A549 (cell line): ENCODE measurements at regions not wholly inside any gene's neighbourhood (a gene's known extent, or its start where the extent isn't known, plus 50 kb on each side); places are given as distances from the start of the nearest gene placed in this dataset.

ENCODE experiments used
- ATAC-seq, 2 experiments: fragments of 200-7000 bp in 1 of 2; fragments of >200 bp in 1 of 2; cut with Nextera tagmentation in 1 of 2; cut with Tn5 transposase in 1 of 2; 3 replicates each; pipeline versions ENCODE4 v1.8.0 to v1.9.1; 2018 to 2020; ENCODE audit warnings: mild to moderate bottlenecking in 1 of 2, moderate library complexity in 1 of 2
- CTCF ChIA-PET: fragments of 300-600 bp; sonication (Branson Sonifier 250); formaldehyde crosslinking; extraction: SDS; loops from one replicate; lab custom pipeline; 2021; ENCODE audit warnings: antibody characterized with exemption, inconsistent platforms; lab: Yijun Ruan, JAX
- POLR2A ChIA-PET: fragments of 350-600 bp; formaldehyde crosslinking; extraction: SDS; loops from one replicate; lab custom pipeline; 2021; ENCODE audit warnings: antibody characterized with exemption, inconsistent platforms; lab: Yijun Ruan, JAX
- DNase-seq, 2 experiments: peaks; one replicate each; pipeline versions ENCODE4 v3.0.0 to v3.0.0-alpha.2; 2011 to 2016; ENCODE audit warnings: low read depth in 1 of 2, low spot score in 1 of 2
- FAIRE-seq: peaks from 2 replicates; lab custom pipeline; 2011; peaks lifted over from hg19 to GRCh38; lab: Jason Lieb, UNC
- H3K27ac ChIP-seq, 2 experiments: fragments of >200 bp; sonication (Bioruptor Twin); formaldehyde crosslinking; 3 replicates each; pipeline ENCODE4 v1.5.1; 2016 to 2017
- H3K4me1 ChIP-seq: fragments of >200 bp; sonication (Bioruptor Twin); formaldehyde crosslinking; 3 replicates; pipeline ENCODE4 v1.6.1; 2016
- H3K4me2 ChIP-seq: fragments of >200 bp; sonication (Bioruptor Twin); formaldehyde crosslinking; 3 replicates; pipeline ENCODE4 v1.6.1; 2016
- H3K4me3 ChIP-seq: fragments of >200 bp; sonication (Bioruptor Twin); formaldehyde crosslinking; 3 replicates; pipeline ENCODE4 v1.5.1; 2016
- H3K9me3 ChIP-seq: fragments of >200 bp; sonication (Bioruptor Twin); formaldehyde crosslinking; 3 replicates; pipeline ENCODE4 v1.6.1; 2016
- CBX2 ChIP-seq: fragments of 200-600 bp; sonication (generic); IDR thresholded peaks from 2 replicates; pipeline ENCODE4 v1.6.1; 2016; ENCODE audit warnings: low read depth, mild to moderate bottlenecking, borderline replicate concordance
- CHD2 ChIP-seq: fragments of 150-350 bp; IDR thresholded peaks from 2 replicates; pipeline ENCODE4 v1.6.1; 2014; ENCODE audit warnings: low read length; ENCODE audit not compliant: partially characterized antibody
- EHF ChIP-seq: fragments of 250-450 bp; sonication (Bioruptor Pico); IDR thresholded peaks from 2 replicates; pipeline ENCODE4 v1.5.0; 2020; ENCODE audit warnings: mild to moderate bottlenecking
- EHMT2 ChIP-seq: fragments of 200-600 bp; sonication (generic); IDR thresholded peaks from 2 replicates; pipeline ENCODE4 v1.6.1; 2016; ENCODE audit warnings: antibody characterized with exemption, low read depth, mild to moderate bottlenecking, moderate library complexity
- HOXB13 ChIP-seq: fragments of 250-450 bp; sonication (Bioruptor Pico); IDR thresholded peaks from 2 replicates; pipeline ENCODE4 v1.5.0; 2020; ENCODE audit warnings: low read depth, mild to moderate bottlenecking, moderate library complexity
- HOXB5 ChIP-seq: fragments of 250-450 bp; sonication (Bioruptor Pico); IDR thresholded peaks from 2 replicates; pipeline ENCODE4 v1.5.0; 2020; ENCODE audit warnings: mild to moderate bottlenecking, moderate library complexity
- KDM1A ChIP-seq: fragments of 200-600 bp; sonication (generic); IDR thresholded peaks from 2 replicates; pipeline ENCODE4 v1.6.1; 2016; ENCODE audit warnings: low read depth, mild to moderate bottlenecking
- MAZ ChIP-seq: fragments of 150-350 bp; IDR thresholded peaks from 2 replicates; pipeline ENCODE4 v1.6.1; 2014; ENCODE audit warnings: antibody characterized with exemption, low read depth, low read length, borderline replicate concordance
- MYC ChIP-seq: IDR thresholded peaks from 2 replicates; pipeline ENCODE4 v1.6.1; 2012; ENCODE audit warnings: mild to moderate bottlenecking, inconsistent platforms, low read length, improper control_type of control experiment, borderline replicate concordance
- NFE2L2 ChIP-seq: fragments of 150-350 bp; conservative IDR thresholded peaks from 2 replicates; pipeline ENCODE4 v1.6.1; 2014; ENCODE audit warnings: low read length
- NR3C1 ChIP-seq: fragments of >200 bp; sonication (Bioruptor Twin); formaldehyde crosslinking; IDR thresholded peaks from 3 replicates; pipeline ENCODE4 v1.6.1; 2017
- POLR2A ChIP-seq: IDR thresholded peaks from 2 replicates; pipeline ENCODE4 v1.6.1; 2012; ENCODE audit warnings: mild to moderate bottlenecking, low read length
- POLR2AphosphoS2 ChIP-seq: conservative IDR thresholded peaks from 2 replicates; pipeline ENCODE4 v1.6.1; 2012; ENCODE audit warnings: low read length, improper control_type of control experiment, inconsistent platforms
- RNF2 ChIP-seq: fragments of 200-600 bp; sonication (generic); IDR thresholded peaks from 2 replicates; pipeline ENCODE4 v1.6.1; 2016; ENCODE audit warnings: low read depth, mild to moderate bottlenecking, antibody characterized with exemption, moderate library complexity, borderline replicate concordance
- SREBF2 ChIP-seq: fragments of 450-650 bp; IDR thresholded peaks from 2 replicates; pipeline ENCODE4 v1.6.1; 2014; ENCODE audit warnings: mild to moderate bottlenecking, moderate library complexity
- ZC3H11A ChIP-seq: fragments of 450-650 bp; IDR thresholded peaks from 2 replicates; pipeline ENCODE4 v1.6.1; 2014; ENCODE audit warnings: antibody characterized with exemption, mild to moderate bottlenecking
- ZNF302 ChIP-seq: fragments of 250-450 bp; sonication (Bioruptor Pico); IDR thresholded peaks from 2 replicates; pipeline ENCODE4 v1.9.0; 2021; ENCODE audit warnings: inconsistent platforms, mild to moderate bottlenecking, moderate library complexity
- WGBS: methylation state at CpG from one replicate; pipeline ENCODE4 v1.1.6; 2017; ENCODE audit errors: missing lambda C conversion rate; 5-methylcytosine and 5-hydroxymethylcytosine counted together
- TF ChIP-seq, protein P1 (sequence below): fragments of 200-600 bp; sonication (generic); IDR thresholded peaks from 2 replicates; pipeline ENCODE4 v1.6.1; 2016; ENCODE audit warnings: antibody characterized with exemption, mild to moderate bottlenecking, moderate library complexity
- TF ChIP-seq, protein P2 (sequence below): fragments of >200 bp; sonication (Bioruptor Twin); formaldehyde crosslinking; IDR thresholded peaks from 3 replicates; pipeline ENCODE4 v1.6.1; 2016
- TF ChIP-seq, protein P3 (sequence below): fragments of 450-650 bp; IDR thresholded peaks from 2 replicates; pipeline ENCODE4 v1.6.1; 2014; ENCODE audit warnings: antibody characterized with exemption
- TF ChIP-seq, protein P4 (sequence below): fragments of >200 bp; sonication (Bioruptor Twin); formaldehyde crosslinking; IDR thresholded peaks from 2 replicates; pipeline ENCODE4 v1.6.1; 2016

DNA sequence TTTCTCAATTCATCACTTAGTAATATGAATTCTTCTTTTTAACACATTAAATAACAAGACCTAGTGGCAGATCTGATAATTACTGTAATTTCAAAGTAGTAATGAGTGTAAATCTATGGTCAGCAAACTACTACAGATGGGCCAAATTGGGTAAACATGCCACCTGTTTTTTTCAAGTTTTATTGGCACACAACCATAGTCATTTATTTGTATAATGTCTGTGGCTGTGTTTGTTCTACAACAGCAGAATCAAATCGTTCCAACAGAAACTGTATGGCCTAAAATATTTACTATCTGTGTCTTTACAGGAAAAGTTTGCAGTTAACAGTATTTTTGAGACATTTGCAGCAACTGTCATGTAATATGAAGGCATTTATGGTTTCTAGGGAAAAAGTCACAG lies 86.1 kb upstream of the EYA2 start:
- ATAC-seq (no peak), DNase-seq (no peak), FAIRE-seq (no peak)
- peak overlapping the region; percentile 42 to 47; a peak in 3 of 6 replicates for H3K27ac ChIP-seq
- ChIA-PET CTCF (interaction anchor here (0.6 kb wide), 1 partner anchor 388 kb away, joined by 3 read pairs; no protein-coding TSS in a partner anchor), POLR2A (no interaction called here)
- H3K4me2 ChIP-seq, result peak overlapping the region; percentile 34
- peaks cover 18% of the 10 kb centered on the region for H3K4me1 ChIP-seq
- H3K4me3 ChIP-seq, result no peak overlapping the region
- no peaks in the 10 kb centered on the region for H3K9me3 ChIP-seq
- WGBS, result 0% methylated on average over 1 of the region's 1 CpG
- TF ChIP-seq POLR2AphosphoS2 (no peak), EHF (no peak), SREBF2 (no peak), HOXB5 (CRISPR knock-in tag) (no peak), RNF2 (no peak), EHMT2 (no peak), CBX2 (no peak), POLR2A (no peak)
- TF ChIP-seq, protein P1, sequence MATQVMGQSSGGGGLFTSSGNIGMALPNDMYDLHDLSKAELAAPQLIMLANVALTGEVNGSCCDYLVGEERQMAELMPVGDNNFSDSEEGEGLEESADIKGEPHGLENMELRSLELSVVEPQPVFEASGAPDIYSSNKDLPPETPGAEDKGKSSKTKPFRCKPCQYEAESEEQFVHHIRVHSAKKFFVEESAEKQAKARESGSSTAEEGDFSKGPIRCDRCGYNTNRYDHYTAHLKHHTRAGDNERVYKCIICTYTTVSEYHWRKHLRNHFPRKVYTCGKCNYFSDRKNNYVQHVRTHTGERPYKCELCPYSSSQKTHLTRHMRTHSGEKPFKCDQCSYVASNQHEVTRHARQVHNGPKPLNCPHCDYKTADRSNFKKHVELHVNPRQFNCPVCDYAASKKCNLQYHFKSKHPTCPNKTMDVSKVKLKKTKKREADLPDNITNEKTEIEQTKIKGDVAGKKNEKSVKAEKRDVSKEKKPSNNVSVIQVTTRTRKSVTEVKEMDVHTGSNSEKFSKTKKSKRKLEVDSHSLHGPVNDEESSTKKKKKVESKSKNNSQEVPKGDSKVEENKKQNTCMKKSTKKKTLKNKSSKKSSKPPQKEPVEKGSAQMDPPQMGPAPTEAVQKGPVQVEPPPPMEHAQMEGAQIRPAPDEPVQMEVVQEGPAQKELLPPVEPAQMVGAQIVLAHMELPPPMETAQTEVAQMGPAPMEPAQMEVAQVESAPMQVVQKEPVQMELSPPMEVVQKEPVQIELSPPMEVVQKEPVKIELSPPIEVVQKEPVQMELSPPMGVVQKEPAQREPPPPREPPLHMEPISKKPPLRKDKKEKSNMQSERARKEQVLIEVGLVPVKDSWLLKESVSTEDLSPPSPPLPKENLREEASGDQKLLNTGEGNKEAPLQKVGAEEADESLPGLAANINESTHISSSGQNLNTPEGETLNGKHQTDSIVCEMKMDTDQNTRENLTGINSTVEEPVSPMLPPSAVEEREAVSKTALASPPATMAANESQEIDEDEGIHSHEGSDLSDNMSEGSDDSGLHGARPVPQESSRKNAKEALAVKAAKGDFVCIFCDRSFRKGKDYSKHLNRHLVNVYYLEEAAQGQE, result no peak
- TF ChIP-seq, protein P2, sequence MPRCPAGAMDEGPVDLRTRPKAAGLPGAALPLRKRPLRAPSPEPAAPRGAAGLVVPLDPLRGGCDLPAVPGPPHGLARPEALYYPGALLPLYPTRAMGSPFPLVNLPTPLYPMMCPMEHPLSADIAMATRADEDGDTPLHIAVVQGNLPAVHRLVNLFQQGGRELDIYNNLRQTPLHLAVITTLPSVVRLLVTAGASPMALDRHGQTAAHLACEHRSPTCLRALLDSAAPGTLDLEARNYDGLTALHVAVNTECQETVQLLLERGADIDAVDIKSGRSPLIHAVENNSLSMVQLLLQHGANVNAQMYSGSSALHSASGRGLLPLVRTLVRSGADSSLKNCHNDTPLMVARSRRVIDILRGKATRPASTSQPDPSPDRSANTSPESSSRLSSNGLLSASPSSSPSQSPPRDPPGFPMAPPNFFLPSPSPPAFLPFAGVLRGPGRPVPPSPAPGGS, result no peak

DNA sequence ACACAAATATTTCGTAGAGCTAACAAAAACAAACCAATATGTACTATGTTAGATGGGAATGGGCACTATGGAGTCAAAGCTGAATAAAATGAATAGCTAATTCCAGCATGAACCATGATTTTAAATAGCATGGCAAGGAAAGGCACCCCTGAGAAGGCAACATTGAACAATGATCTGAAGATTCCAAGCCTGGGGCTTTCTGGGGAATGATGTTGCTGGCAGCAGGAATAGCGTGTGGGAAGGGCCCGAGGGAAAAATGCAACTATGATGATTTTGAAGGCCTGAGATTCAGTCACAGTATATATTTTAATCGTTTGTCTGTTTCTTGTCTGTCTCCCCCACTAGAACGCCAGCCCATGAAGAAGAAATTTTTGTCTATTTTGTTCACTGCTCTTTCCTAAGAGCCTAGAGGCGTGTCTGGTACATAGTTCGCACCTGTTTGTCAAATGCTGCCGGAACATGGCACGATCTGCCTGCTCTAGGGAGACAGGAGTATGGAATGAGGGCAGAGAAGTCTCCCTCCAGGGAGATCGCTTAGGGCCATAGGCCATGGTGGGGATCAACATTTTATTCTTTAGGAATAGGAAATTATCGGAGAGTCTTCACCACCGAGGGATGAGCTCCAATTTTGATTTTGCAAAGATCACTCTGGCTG lies 84.8 kb upstream of the EYA2 start:
- POLR2A ChIA-PET, result no interaction called here
- DNase-seq, result no peak

DNA sequence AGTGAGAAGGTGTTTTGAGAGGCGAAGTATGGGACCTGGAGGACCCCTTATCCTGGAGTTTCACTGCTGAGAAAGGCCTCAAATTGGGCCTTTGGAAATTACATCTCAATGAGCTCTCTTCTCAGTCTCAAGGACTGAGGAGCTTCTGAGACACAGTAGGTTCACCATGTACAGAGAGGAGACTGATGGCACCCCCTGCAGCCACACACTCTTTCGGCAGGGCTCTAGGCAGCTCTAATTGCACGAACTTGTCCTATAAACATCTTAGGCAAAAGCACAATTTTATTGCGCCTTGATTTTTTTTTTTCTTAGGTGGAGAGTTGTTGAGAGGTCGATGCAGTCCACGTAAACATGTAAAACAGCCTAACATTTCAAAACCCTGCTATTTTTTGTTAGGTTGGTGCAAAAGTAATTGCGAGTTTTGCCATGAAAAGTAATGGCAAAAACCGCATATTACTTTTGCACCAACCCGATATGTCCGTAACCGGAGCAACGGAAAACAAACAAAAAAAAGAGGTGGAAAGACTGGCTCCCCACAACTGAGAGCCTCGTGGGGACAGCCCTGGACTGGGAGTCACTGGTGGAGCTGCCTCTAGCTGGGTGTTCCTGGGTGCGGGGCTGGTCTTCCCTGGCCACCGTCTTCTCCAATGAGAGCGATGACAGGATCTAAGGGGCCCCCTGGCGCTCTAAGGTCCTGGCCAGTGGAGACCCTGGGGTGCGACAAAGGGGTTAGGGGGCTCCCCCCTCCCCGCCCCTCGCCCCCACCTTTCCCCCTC lies 84.0 kb upstream of the EYA2 start:
- FAIRE-seq, result no peak
- no peak for TF ChIP-seq NR3C1
- TF ChIP-seq, protein P3, sequence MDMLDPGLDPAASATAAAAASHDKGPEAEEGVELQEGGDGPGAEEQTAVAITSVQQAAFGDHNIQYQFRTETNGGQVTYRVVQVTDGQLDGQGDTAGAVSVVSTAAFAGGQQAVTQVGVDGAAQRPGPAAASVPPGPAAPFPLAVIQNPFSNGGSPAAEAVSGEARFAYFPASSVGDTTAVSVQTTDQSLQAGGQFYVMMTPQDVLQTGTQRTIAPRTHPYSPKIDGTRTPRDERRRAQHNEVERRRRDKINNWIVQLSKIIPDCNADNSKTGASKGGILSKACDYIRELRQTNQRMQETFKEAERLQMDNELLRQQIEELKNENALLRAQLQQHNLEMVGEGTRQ, result no peak
- TF ChIP-seq HOXB13, result no peak
- TF ChIP-seq, protein P4, sequence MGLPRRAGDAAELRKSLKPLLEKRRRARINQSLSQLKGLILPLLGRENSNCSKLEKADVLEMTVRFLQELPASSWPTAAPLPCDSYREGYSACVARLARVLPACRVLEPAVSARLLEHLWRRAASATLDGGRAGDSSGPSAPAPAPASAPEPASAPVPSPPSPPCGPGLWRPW, result no peak
- TF ChIP-seq EHMT2, result no peak
- TF ChIP-seq MYC, result no peak
- TF ChIP-seq MAZ, result no peak
- TF ChIP-seq ZNF302, result no peak
- TF ChIP-seq ZC3H11A, result no peak
- Histone ChIP-seq H3K27ac (peak overlapping the region in 1 of 2 experiments; percentile 36; a peak in 2 of 6 replicates), H3K4me1 (peaks cover 35% of the 10 kb centered on the region), H3K4me3 (no peak overlapping the region), H3K9me3 (no peaks in the 10 kb centered on the region), H3K4me2 (no peak overlapping the region)
- no peak for DNase-seq
- no peak for ATAC-seq
- ChIA-PET POLR2A (no interaction called here), CTCF (interaction anchor here (0.6 to 1.2 kb wide), 4 partner anchors 14 to 310 kb away, joined by 3 to 4 read pairs (median 4); no protein-coding TSS in a partner anchor)
- WGBS, result 86% methylated on average over 17 of the region's 20 CpGs

More for the DNA sequence above, 84.8 kb upstream of the EYA2 start:
- H3K9me3 ChIP-seq, result no peaks in the 10 kb centered on the region
- no peak for TF ChIP-seq ZC3H11A
- TF ChIP-seq CHD2, result no peak
- TF ChIP-seq KDM1A, result no peak
- TF ChIP-seq NFE2L2, result no peak
- H3K27ac ChIP-seq, result 0 out of 6 replicates have a peak overlapping the region, but pooled peaks have one; percentile 7 to 42
- no peak overlapping the region for H3K4me3 ChIP-seq
- WGBS, result 89% methylated on average over 12 of the region's 12 CpGs
- ATAC-seq (no peak), FAIRE-seq (no peak)
- CTCF ChIA-PET, result interaction anchor here (0.6 to 1.2 kb wide), 3 partner anchors 15 to 47 kb away, joined by 3 to 4 read pairs (median 4); no protein-coding TSS in a partner anchor
- H3K4me2 ChIP-seq, result no peak overlapping the region
- peaks cover 30% of the 10 kb centered on the region for H3K4me1 ChIP-seq
